ENCODE measurements at regions not wholly inside any gene's neighbourhood (a gene's known extent, or its start where the extent isn't known, plus 50 kb on each side); places are given as distances from the start of the nearest gene placed in this dataset.

GRCh38 chr2:147101941-147102790 is 742.7 kb upstream of the ACVR2A start:
- POLR2A ChIA-PET = no interaction called here
- WGBS (ENCODE audit: insufficient coverage) = 100% methylated on average over 2 of the region's 5 CpGs
- CTCF ChIA-PET = no interaction called here

GRCh38 chr2:147100406-147101035 is 744.3 kb upstream of the ACVR2A start:
- no peaks in the 10 kb centered on the region for H3K9me3 ChIP-seq (ENCODE audit: control extremely low read depth in 1 of 5, control insufficient read depth in 4 of 5, insufficient read depth in 2 of 5, low read depth in 1 of 5, low read length in 4 of 5)
- ChIA-PET CTCF (no interaction called here), POLR2A (no interaction called here)

More at GRCh38 chr2:147101941-147102790, 742.7 kb upstream of the ACVR2A start:
- H3K4me3 ChIP-seq (ENCODE audit: control insufficient read depth in 1 of 7, extremely low read depth in 1 of 7, insufficient read depth in 4 of 7, low read depth in 2 of 7, low read length in 6 of 7) = no peak overlapping the region
- no peaks in the 10 kb centered on the region for H3K27me3 ChIP-seq (replicated peaks in 2 of 5; ENCODE audit: control insufficient read depth in 4 of 5, insufficient read depth in 5 of 5, low read length in 4 of 5)
- DNase-seq = no peak
- no peaks in the 10 kb centered on the region for H3K4me1 ChIP-seq (ENCODE audit: control extremely low read depth in 1 of 4, control insufficient read depth in 4 of 4, insufficient read depth in 4 of 4, low read length in 3 of 4)
- no peaks in the 10 kb centered on the region for H3K36me3 ChIP-seq (ENCODE audit: control insufficient read depth in 4 of 4, insufficient read depth in 4 of 4, low read length in 3 of 4)
- no peaks in the 10 kb centered on the region for H3K9me3 ChIP-seq (ENCODE audit: control extremely low read depth in 1 of 5, control insufficient read depth in 4 of 5, insufficient read depth in 2 of 5, low read depth in 1 of 5, low read length in 4 of 5)
- no peak overlapping the region for H3K27ac ChIP-seq (ENCODE audit: insufficient read depth in 1 of 2, low read depth in 1 of 2, low read length in 2 of 2, poor library complexity in 1 of 2, severe bottlenecking in 2 of 2)

GRCh38 chr2:147099845-147100244 is 745.0 kb upstream of the ACVR2A start:
- 100% methylated on average over 2 of the region's 2 CpGs for WGBS (ENCODE audit: insufficient coverage)
- Histone ChIP-seq H3K27ac (ENCODE audit: insufficient read depth in 1 of 2, low read depth in 1 of 2, low read length in 2 of 2, poor library complexity in 1 of 2, severe bottlenecking in 2 of 2) (no peak overlapping the region), H3K4me1 (ENCODE audit: control extremely low read depth in 1 of 4, control insufficient read depth in 4 of 4, insufficient read depth in 4 of 4, low read length in 3 of 4) (no peaks in the 10 kb centered on the region), H3K4me3 (ENCODE audit: control insufficient read depth in 1 of 7, extremely low read depth in 1 of 7, insufficient read depth in 4 of 7, low read depth in 2 of 7, low read length in 6 of 7) (no peak overlapping the region), H3K9me3 (ENCODE audit: control extremely low read depth in 1 of 5, control insufficient read depth in 4 of 5, insufficient read depth in 2 of 5, low read depth in 1 of 5, low read length in 4 of 5) (no peaks in the 10 kb centered on the region), H3K36me3 (ENCODE audit: control insufficient read depth in 4 of 4, insufficient read depth in 4 of 4, low read length in 3 of 4) (no peaks in the 10 kb centered on the region), H3K27me3 (replicated peaks in 2 of 5; ENCODE audit: control insufficient read depth in 4 of 5, insufficient read depth in 5 of 5, low read length in 4 of 5) (no peaks in the 10 kb centered on the region)
- CTCF ChIA-PET = no interaction called here
- no peak for DNase-seq
- POLR2A ChIA-PET = interaction anchor here (0.6 kb wide), 1 partner anchor 28 kb away, joined by 3 read pairs; no protein-coding TSS in a partner anchor

More at GRCh38 chr2:147100406-147101035, 744.3 kb upstream of the ACVR2A start:
- Histone ChIP-seq H3K4me3 (ENCODE audit: control insufficient read depth in 1 of 7, extremely low read depth in 1 of 7, insufficient read depth in 4 of 7, low read depth in 2 of 7, low read length in 6 of 7) (no peak overlapping the region), H3K27me3 (replicated peaks in 2 of 5; ENCODE audit: control insufficient read depth in 4 of 5, insufficient read depth in 5 of 5, low read length in 4 of 5) (no peaks in the 10 kb centered on the region), H3K4me1 (ENCODE audit: control extremely low read depth in 1 of 4, control insufficient read depth in 4 of 4, insufficient read depth in 4 of 4, low read length in 3 of 4) (no peaks in the 10 kb centered on the region), H3K36me3 (ENCODE audit: control insufficient read depth in 4 of 4, insufficient read depth in 4 of 4, low read length in 3 of 4) (no peaks in the 10 kb centered on the region), H3K27ac (ENCODE audit: insufficient read depth in 1 of 2, low read depth in 1 of 2, low read length in 2 of 2, poor library complexity in 1 of 2, severe bottlenecking in 2 of 2) (no peak overlapping the region)
- DNase-seq = no peak

- Histone ChIP-seq H3K27me3 (replicated peaks in 2 of 5; ENCODE audit: control insufficient read depth in 4 of 5, insufficient read depth in 5 of 5, low read length in 4 of 5) (no peaks in the 10 kb centered on the region), H3K4me1 (ENCODE audit: control extremely low read depth in 1 of 4, control insufficient read depth in 4 of 4, insufficient read depth in 4 of 4, low read length in 3 of 4) (no peaks in the 10 kb centered on the region), H3K9me3 (ENCODE audit: control extremely low read depth in 1 of 5, control insufficient read depth in 4 of 5, insufficient read depth in 2 of 5, low read depth in 1 of 5, low read length in 4 of 5) (no peaks in the 10 kb centered on the region), H3K36me3 (ENCODE audit: control insufficient read depth in 4 of 4, insufficient read depth in 4 of 4, low read length in 3 of 4) (no peaks in the 10 kb centered on the region), H3K27ac (ENCODE audit: insufficient read depth in 1 of 2, low read depth in 1 of 2, low read length in 2 of 2, poor library complexity in 1 of 2, severe bottlenecking in 2 of 2) (no peak overlapping the region), H3K4me3 (ENCODE audit: control insufficient read depth in 1 of 7, extremely low read depth in 1 of 7, insufficient read depth in 4 of 7, low read depth in 2 of 7, low read length in 6 of 7) (no peak overlapping the region)
- CTCF ChIA-PET = interaction anchor here (0.9 kb wide), 1 partner anchor 54 kb away, joined by 3 read pairs; no protein-coding TSS in a partner anchor
- POLR2A ChIA-PET = interaction anchor here (0.6 kb wide), 1 partner anchor 28 kb away, joined by 3 read pairs; no protein-coding TSS in a partner anchor
- DNase-seq = no peak
- WGBS (ENCODE audit: insufficient coverage) = no CpG with 5 or more reads among the region's 1 CpG
Measured at GRCh38 chr2:147098940-147099339, 745.9 kb upstream of the ACVR2A start.

- no peaks in the 10 kb centered on the region for H3K9me3 ChIP-seq (ENCODE audit: control extremely low read depth in 1 of 5, control insufficient read depth in 4 of 5, insufficient read depth in 2 of 5, low read depth in 1 of 5, low read length in 4 of 5)
- H3K4me1 ChIP-seq (ENCODE audit: control extremely low read depth in 1 of 4, control insufficient read depth in 4 of 4, insufficient read depth in 4 of 4, low read length in 3 of 4) = no peaks in the 10 kb centered on the region
- no peaks in the 10 kb centered on the region for H3K27me3 ChIP-seq (replicated peaks in 2 of 5; ENCODE audit: control insufficient read depth in 4 of 5, insufficient read depth in 5 of 5, low read length in 4 of 5)
- H3K36me3 ChIP-seq (ENCODE audit: control insufficient read depth in 4 of 4, insufficient read depth in 4 of 4, low read length in 3 of 4) = no peaks in the 10 kb centered on the region
- POLR2A ChIA-PET = no interaction called here
- no peak overlapping the region for H3K4me3 ChIP-seq (ENCODE audit: control insufficient read depth in 1 of 7, extremely low read depth in 1 of 7, insufficient read depth in 4 of 7, low read depth in 2 of 7, low read length in 6 of 7)
- H3K27ac ChIP-seq (ENCODE audit: insufficient read depth in 1 of 2, low read depth in 1 of 2, low read length in 2 of 2, poor library complexity in 1 of 2, severe bottlenecking in 2 of 2) = no peak overlapping the region
- no peak for DNase-seq
- CTCF ChIA-PET = interaction anchor here (1.0 kb wide), 1 partner anchor 9 kb away, joined by 3 read pairs; no protein-coding TSS in a partner anchor
Measured at GRCh38 chr2:147097747-147098146, 747.1 kb upstream of the ACVR2A start.

GRCh38 chr2:147096671-147097070 is 748.2 kb upstream of the ACVR2A start:
- Histone ChIP-seq H3K4me1 (ENCODE audit: control extremely low read depth in 1 of 4, control insufficient read depth in 4 of 4, insufficient read depth in 4 of 4, low read length in 3 of 4) (no peaks in the 10 kb centered on the region), H3K36me3 (ENCODE audit: control insufficient read depth in 4 of 4, insufficient read depth in 4 of 4, low read length in 3 of 4) (no peaks in the 10 kb centered on the region), H3K9me3 (ENCODE audit: control extremely low read depth in 1 of 5, control insufficient read depth in 4 of 5, insufficient read depth in 2 of 5, low read depth in 1 of 5, low read length in 4 of 5) (no peaks in the 10 kb centered on the region), H3K27ac (ENCODE audit: insufficient read depth in 1 of 2, low read depth in 1 of 2, low read length in 2 of 2, poor library complexity in 1 of 2, severe bottlenecking in 2 of 2) (no peak overlapping the region), H3K4me3 (ENCODE audit: control insufficient read depth in 1 of 7, extremely low read depth in 1 of 7, insufficient read depth in 4 of 7, low read depth in 2 of 7, low read length in 6 of 7) (no peak overlapping the region), H3K27me3 (replicated peaks in 2 of 5; ENCODE audit: control insufficient read depth in 4 of 5, insufficient read depth in 5 of 5, low read length in 4 of 5) (no peaks in the 10 kb centered on the region)
- POLR2A ChIA-PET = no interaction called here
- no peak for DNase-seq
- CTCF ChIA-PET = interaction anchor here (0.6 kb wide), 1 partner anchor 1970 kb away, joined by 3 read pairs; no protein-coding TSS in a partner anchor

- DNase-seq = no peak
- WGBS (ENCODE audit: insufficient coverage) = 100% methylated on average over 2 of the region's 2 CpGs
- Histone ChIP-seq H3K36me3 (ENCODE audit: control insufficient read depth in 4 of 4, insufficient read depth in 4 of 4, low read length in 3 of 4) (no peaks in the 10 kb centered on the region), H3K27ac (ENCODE audit: insufficient read depth in 1 of 2, low read depth in 1 of 2, low read length in 2 of 2, poor library complexity in 1 of 2, severe bottlenecking in 2 of 2) (no peak overlapping the region), H3K9me3 (ENCODE audit: control extremely low read depth in 1 of 5, control insufficient read depth in 4 of 5, insufficient read depth in 2 of 5, low read depth in 1 of 5, low read length in 4 of 5) (no peaks in the 10 kb centered on the region), H3K27me3 (replicated peaks in 2 of 5; ENCODE audit: control insufficient read depth in 4 of 5, insufficient read depth in 5 of 5, low read length in 4 of 5) (no peaks in the 10 kb centered on the region), H3K4me1 (ENCODE audit: control extremely low read depth in 1 of 4, control insufficient read depth in 4 of 4, insufficient read depth in 4 of 4, low read length in 3 of 4) (no peaks in the 10 kb centered on the region), H3K4me3 (ENCODE audit: control insufficient read depth in 1 of 7, extremely low read depth in 1 of 7, insufficient read depth in 4 of 7, low read depth in 2 of 7, low read length in 6 of 7) (no peak overlapping the region)
- POLR2A ChIA-PET = no interaction called here
- CTCF ChIA-PET = interaction anchor here (1.7 kb wide), 1 partner anchor 11 kb away, joined by 7 read pairs; no protein-coding TSS in a partner anchor
Measured at GRCh38 chr2:147095376-147095775, 749.5 kb upstream of the ACVR2A start.

All from common myeloid progenitor, CD34-positive (primary cell).